A673 (cell line): ENCODE measurements at regions not wholly inside any gene's neighbourhood (a gene's known extent, or its start where the extent isn't known, plus 50 kb on each side); places are given as distances from the start of the nearest gene placed in this dataset.

ENCODE experiments used
- BruUV-seq: library from RNA; stranded (reverse); fragments of 400-500 nt; replicated peaks from 2 replicates; lab custom pipeline; 2021; lab: Mats Ljungman, UMichigan
- CTCF ChIA-PET: fragments of 300-600 bp; sonication (Branson Sonifier 250); formaldehyde crosslinking; loops from one replicate; lab custom pipeline; 2022; ENCODE audit warnings: antibody characterized with exemption; lab: Charles Lee
- POLR2A ChIA-PET: fragments of 300-600 bp; sonication (Branson Sonifier 250); formaldehyde crosslinking; loops from one replicate; lab custom pipeline; 2022; ENCODE audit warnings: antibody characterized with exemption; ENCODE audit not compliant: low non-redundant PET; lab: Charles Lee
- DNase-seq: peaks from one replicate; pipeline ENCODE4 v3.0.0-alpha.2; 2015; ENCODE audit warnings: low spot score
- H3K27ac ChIP-seq: fragments of 200-600 bp; sonication (generic); 2 replicates; pipeline ENCODE4 v1.5.1; 2016; ENCODE audit warnings: mixed run types, low read depth, mild to moderate bottlenecking, mixed read lengths, antibody characterized with exemption, low read length; ENCODE audit not compliant: poor library complexity, severe bottlenecking
- H3K27me3 ChIP-seq: fragments of 200-600 bp; sonication (generic); replicated peaks from 2 replicates; pipeline ENCODE4 v1.6.1; 2017; ENCODE audit warnings: mixed run types, low read depth, mild to moderate bottlenecking, mixed read lengths, antibody characterized with exemption, low read length; ENCODE audit not compliant: insufficient read depth, poor library complexity
- H3K36me3 ChIP-seq: fragments of 200-600 bp; sonication (generic); 2 replicates; pipeline ENCODE4 v1.6.1; 2016; ENCODE audit warnings: mixed run types, mild to moderate bottlenecking, mixed read lengths, antibody characterized with exemption, low read length; ENCODE audit not compliant: insufficient read depth, poor library complexity, severe bottlenecking
- H3K4me1 ChIP-seq: fragments of 200-600 bp; sonication (generic); 2 replicates; pipeline ENCODE4 v1.6.1; 2017; ENCODE audit warnings: mixed run types, mild to moderate bottlenecking, mixed read lengths, antibody characterized with exemption, low read length; ENCODE audit not compliant: insufficient read depth, poor library complexity, severe bottlenecking
- H3K4me3 ChIP-seq: fragments of 200-600 bp; sonication (generic); 2 replicates; pipeline ENCODE4 v1.5.1; 2016; ENCODE audit warnings: low read depth, mixed run types, mild to moderate bottlenecking, mixed read lengths, low read length; ENCODE audit not compliant: poor library complexity, severe bottlenecking
- H3K9me3 ChIP-seq: fragments of 200-600 bp; sonication (generic); 2 replicates; pipeline ENCODE4 v1.6.1; 2016; ENCODE audit warnings: mixed run types, low read depth, mild to moderate bottlenecking, mixed read lengths, antibody characterized with exemption, low read length; ENCODE audit not compliant: poor library complexity, severe bottlenecking
- EZH2 ChIP-seq: fragments of 200-600 bp; sonication (generic); IDR thresholded peaks from 2 replicates; pipeline ENCODE4 v1.6.1; 2017; ENCODE audit warnings: borderline replicate concordance, low read depth, mild to moderate bottlenecking, mixed read lengths, antibody characterized with exemption, low read length; ENCODE audit not compliant: poor library complexity, severe bottlenecking
- intact Hi-C: fragments of 100-400 bp; cut with micrococcal nuclease; formaldehyde crosslinking; loops from one replicate; pipeline ENCODE4 v1.10.0; 2022; ENCODE audit not compliant: unreplicated experiment
- TF ChIP-seq, protein P1 (sequence below): fragments of 300-800, 200-600 bp; sonication (generic); conservative IDR thresholded peaks from 2 replicates; pipeline ENCODE4 v1.5.1; 2017; ENCODE audit warnings: low read depth, mild to moderate bottlenecking, antibody characterized with exemption, low read length, moderate library complexity, mixed read lengths

DNA sequence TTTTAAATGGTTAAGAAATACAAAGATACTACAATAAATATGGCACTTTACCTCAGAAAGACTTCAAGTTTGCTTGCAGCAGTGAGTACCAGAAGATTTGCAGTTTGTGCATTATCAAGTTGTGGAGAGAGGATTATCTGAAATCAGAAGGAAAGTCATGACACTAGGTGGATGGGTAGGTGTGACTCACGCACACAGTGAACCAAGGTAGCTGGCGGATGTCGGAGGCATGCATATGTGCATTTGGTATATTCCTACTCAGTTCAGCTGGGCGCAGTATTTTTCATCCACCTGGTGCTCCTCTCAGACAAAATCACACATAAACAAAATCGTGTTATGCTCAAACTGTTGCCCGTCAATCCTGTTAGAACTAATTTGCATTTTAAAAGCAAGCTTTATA is 351.0 kb downstream of the IGSF11 start:
- Histone ChIP-seq H3K27ac (no peak overlapping the region), H3K27me3 (no peaks in the 10 kb centered on the region), H3K4me3 (no peak overlapping the region), H3K9me3 (no peaks in the 10 kb centered on the region), H3K36me3 (no peaks in the 10 kb centered on the region), H3K4me1 (no peaks in the 10 kb centered on the region)
- ChIA-PET CTCF (no interaction called here), POLR2A (no interaction called here)
- TF ChIP-seq, protein P1, sequence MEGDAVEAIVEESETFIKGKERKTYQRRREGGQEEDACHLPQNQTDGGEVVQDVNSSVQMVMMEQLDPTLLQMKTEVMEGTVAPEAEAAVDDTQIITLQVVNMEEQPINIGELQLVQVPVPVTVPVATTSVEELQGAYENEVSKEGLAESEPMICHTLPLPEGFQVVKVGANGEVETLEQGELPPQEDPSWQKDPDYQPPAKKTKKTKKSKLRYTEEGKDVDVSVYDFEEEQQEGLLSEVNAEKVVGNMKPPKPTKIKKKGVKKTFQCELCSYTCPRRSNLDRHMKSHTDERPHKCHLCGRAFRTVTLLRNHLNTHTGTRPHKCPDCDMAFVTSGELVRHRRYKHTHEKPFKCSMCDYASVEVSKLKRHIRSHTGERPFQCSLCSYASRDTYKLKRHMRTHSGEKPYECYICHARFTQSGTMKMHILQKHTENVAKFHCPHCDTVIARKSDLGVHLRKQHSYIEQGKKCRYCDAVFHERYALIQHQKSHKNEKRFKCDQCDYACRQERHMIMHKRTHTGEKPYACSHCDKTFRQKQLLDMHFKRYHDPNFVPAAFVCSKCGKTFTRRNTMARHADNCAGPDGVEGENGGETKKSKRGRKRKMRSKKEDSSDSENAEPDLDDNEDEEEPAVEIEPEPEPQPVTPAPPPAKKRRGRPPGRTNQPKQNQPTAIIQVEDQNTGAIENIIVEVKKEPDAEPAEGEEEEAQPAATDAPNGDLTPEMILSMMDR = no peak
- no peak for TF ChIP-seq EZH2
- no TSS peak for BruUV-seq
- DNase-seq = no peak
- intact Hi-C loops = no loop called here

GRCh38 chr3:118688396-118688884 is 346.2 kb downstream of the IGSF11 start:
- intact Hi-C loops = no loop called here
- ChIA-PET POLR2A (no interaction called here), CTCF (no interaction called here)
- no peaks in the 10 kb centered on the region for H3K27me3 ChIP-seq
- H3K27ac ChIP-seq = no peak overlapping the region
- no peaks in the 10 kb centered on the region for H3K9me3 ChIP-seq
- BruUV-seq = no TSS peak
- no peaks in the 10 kb centered on the region for H3K4me1 ChIP-seq
- no peaks in the 10 kb centered on the region for H3K36me3 ChIP-seq
- no peak for DNase-seq
- H3K4me3 ChIP-seq = no peak overlapping the region
- TF ChIP-seq EZH2 = no peak
- TF ChIP-seq, protein P1 = no peak

DNA sequence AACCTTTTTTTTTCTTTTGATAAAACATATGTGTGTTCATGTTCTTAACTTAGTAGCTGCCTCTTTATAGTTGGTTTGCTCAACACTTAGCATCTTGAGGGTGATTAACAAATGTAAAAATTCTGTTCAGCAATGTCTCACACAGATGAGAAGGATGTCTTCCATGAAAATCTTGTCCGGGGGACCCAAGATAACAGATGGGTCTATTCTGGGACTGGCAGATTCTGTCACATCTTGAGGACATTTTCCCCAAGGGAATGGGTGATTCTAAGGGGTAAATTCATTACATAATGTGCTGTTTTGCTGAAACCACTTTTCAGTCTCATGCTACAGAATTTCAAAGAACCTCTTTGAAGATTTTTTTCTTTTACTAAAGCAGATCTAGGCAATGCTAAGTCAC is 342.2 kb downstream of the IGSF11 start:
- TF ChIP-seq, protein P1 = no peak
- TF ChIP-seq EZH2 = no peak
- intact Hi-C loops = no loop called here
- Histone ChIP-seq H3K4me1 (no peaks in the 10 kb centered on the region), H3K27ac (no peak overlapping the region), H3K4me3 (no peak overlapping the region), H3K9me3 (no peaks in the 10 kb centered on the region), H3K36me3 (no peaks in the 10 kb centered on the region), H3K27me3 (no peaks in the 10 kb centered on the region)
- no peak for DNase-seq
- ChIA-PET CTCF (no interaction called here), POLR2A (no interaction called here)
- no TSS peak for BruUV-seq
